HG02885 (cell line): ENCODE measurements at regions not wholly inside any gene's neighbourhood (a gene's known extent, or its start where the extent isn't known, plus 50 kb on each side); places are given as distances from the start of the nearest gene placed in this dataset.

ENCODE experiments used
- ATAC-seq: cut with Tn5 transposase; IDR thresholded peaks from one replicate; pipeline ENCODE4 v1.9.1; 2021; ENCODE audit warnings: mild to moderate bottlenecking; ENCODE audit not compliant: unreplicated experiment, poor library complexity

- ATAC-seq: no peak
Observed at GRCh38 chr22:49500076-49500460, 327.6 kb downstream of the BRD1 start.

- ATAC-seq: no peak
Observed at GRCh38 chr22:49499433-49500075, 328.1 kb downstream of the BRD1 start.

- ATAC-seq: no peak
Observed at GRCh38 chr22:49497266-49497665, 330.4 kb downstream of the BRD1 start.

- ATAC-seq: no peak
Observed at GRCh38 chr22:49494555-49494954, 333.1 kb downstream of the BRD1 start.

GRCh38 chr22:49492741-49493251, 334.9 kb downstream of the BRD1 start:
- no peak for ATAC-seq

GRCh38 chr22:49492308-49492707, 335.4 kb downstream of the BRD1 start:
- ATAC-seq: no peak

- ATAC-seq: no peak
Observed at GRCh38 chr22:49491726-49492125, 335.9 kb downstream of the BRD1 start.

GRCh38 chr22:49491221-49491635, 336.4 kb downstream of the BRD1 start:
- ATAC-seq: no peak

- ATAC-seq: no peak
Observed at GRCh38 chr22:49490692-49491091, 337.0 kb downstream of the BRD1 start.

- ATAC-seq: no peak
Observed at GRCh38 chr22:49489821-49490220, 337.9 kb downstream of the BRD1 start.

- no peak for ATAC-seq
Observed at GRCh38 chr22:49488943-49489342, 338.7 kb downstream of the BRD1 start.

GRCh38 chr22:49487950-49488349, 339.7 kb downstream of the BRD1 start:
- no peak for ATAC-seq

GRCh38 chr22:49486225-49486624, 341.4 kb downstream of the BRD1 start:
- ATAC-seq: no peak

- ATAC-seq: no peak
Observed at GRCh38 chr22:49483946-49484345, 343.7 kb downstream of the BRD1 start.

- no peak for ATAC-seq
Observed at GRCh38 chr22:49483281-49483870, 344.3 kb downstream of the BRD1 start.

GRCh38 chr22:49482811-49483210, 344.9 kb downstream of the BRD1 start:
- ATAC-seq: no peak

- no peak for ATAC-seq
Observed at GRCh38 chr22:49481659-49482399, 345.8 kb downstream of the BRD1 start.

- no peak for ATAC-seq
Observed at GRCh38 chr22:49480896-49481658, 346.6 kb downstream of the BRD1 start.

- no peak for ATAC-seq
Observed at GRCh38 chr22:49480331-49480730, 347.3 kb downstream of the BRD1 start.

GRCh38 chr22:49479566-49479965, 348.1 kb downstream of the BRD1 start:
- no peak for ATAC-seq
